Fibroblast of pulmonary artery (primary cell): ENCODE measurements at regions not wholly inside any gene's neighbourhood (a gene's known extent, or its start where the extent isn't known, plus 50 kb on each side); places are given as distances from the start of the nearest gene placed in this dataset.

Experiments used
- DNase-seq: peaks from one replicate; pipeline ENCODE4 v3.0.0-alpha.2; 2010; ENCODE audit warnings: low read depth
- H3K4me3 ChIP-seq: replicated peaks from 2 replicates; pipeline ENCODE4 v1.5.1; 2011; ENCODE audit warnings: low read depth, mild to moderate bottlenecking, control low read depth, low read length, moderate library complexity
- CTCF ChIP-seq: IDR thresholded peaks from 2 replicates; pipeline ENCODE4 v1.5.1; 2011; ENCODE audit warnings: mild to moderate bottlenecking, control low read depth, low read length, inconsistent platforms; ENCODE audit errors: missing control alignments

- no peak for TF ChIP-seq CTCF
- no peak for DNase-seq
- no peak overlapping the region for H3K4me3 ChIP-seq
Observed at GRCh38 chr14:101217080-101217463, 313.6 kb upstream of the RTL1 start.

DNA sequence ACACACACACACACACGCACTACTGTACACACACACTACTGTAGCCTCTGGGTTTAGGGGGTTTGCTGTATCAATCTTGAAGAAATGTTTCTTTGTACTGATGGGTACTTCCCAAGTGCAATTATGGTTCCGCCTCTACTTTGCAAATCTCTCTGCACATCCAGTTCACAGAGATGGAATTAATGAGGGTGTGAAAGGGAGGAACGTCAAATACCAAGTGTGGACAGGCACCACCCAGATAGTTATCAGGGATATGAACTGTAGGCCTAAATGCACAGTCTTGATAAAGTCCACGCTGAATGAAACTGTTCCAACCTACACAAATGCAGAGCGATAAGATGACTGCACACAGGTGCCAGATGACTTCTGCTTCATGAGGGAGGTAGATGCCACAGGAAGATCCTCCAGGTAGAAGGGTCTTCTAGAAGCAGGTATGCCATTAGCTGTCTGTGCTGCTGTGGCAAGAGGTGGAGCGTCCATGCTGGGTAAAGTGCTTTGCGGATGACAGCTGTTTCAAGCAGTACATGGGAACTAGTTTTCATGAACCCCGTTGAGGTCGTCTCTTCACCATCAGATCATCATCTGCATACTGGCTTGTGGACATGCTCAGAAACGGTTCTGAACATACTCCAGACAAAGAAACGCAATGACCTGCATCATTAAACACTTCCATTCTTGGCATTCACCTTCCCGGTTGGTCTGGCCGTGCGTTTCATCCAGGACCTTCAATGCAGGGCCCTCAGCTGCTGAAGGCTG lies 314.3 kb upstream of the RTL1 start:
- DNase-seq = no peak

GRCh38 chr14:101219896-101220703 lies 316.6 kb upstream of the RTL1 start:
- no peak for DNase-seq
- no peak overlapping the region for H3K4me3 ChIP-seq
- TF ChIP-seq CTCF = no peak

More for the DNA sequence above, 314.3 kb upstream of the RTL1 start:
- H3K4me3 ChIP-seq = no peak overlapping the region
- no peak for TF ChIP-seq CTCF

GRCh38 chr14:101220921-101221510 lies 317.5 kb upstream of the RTL1 start:
- TF ChIP-seq CTCF = no peak
- DNase-seq = no peak
- no peak overlapping the region for H3K4me3 ChIP-seq

- no peak for TF ChIP-seq CTCF
- DNase-seq = no peak
- H3K4me3 ChIP-seq = no peak overlapping the region
Observed at GRCh38 chr14:101221549-101222160, 318.1 kb upstream of the RTL1 start.

DNA sequence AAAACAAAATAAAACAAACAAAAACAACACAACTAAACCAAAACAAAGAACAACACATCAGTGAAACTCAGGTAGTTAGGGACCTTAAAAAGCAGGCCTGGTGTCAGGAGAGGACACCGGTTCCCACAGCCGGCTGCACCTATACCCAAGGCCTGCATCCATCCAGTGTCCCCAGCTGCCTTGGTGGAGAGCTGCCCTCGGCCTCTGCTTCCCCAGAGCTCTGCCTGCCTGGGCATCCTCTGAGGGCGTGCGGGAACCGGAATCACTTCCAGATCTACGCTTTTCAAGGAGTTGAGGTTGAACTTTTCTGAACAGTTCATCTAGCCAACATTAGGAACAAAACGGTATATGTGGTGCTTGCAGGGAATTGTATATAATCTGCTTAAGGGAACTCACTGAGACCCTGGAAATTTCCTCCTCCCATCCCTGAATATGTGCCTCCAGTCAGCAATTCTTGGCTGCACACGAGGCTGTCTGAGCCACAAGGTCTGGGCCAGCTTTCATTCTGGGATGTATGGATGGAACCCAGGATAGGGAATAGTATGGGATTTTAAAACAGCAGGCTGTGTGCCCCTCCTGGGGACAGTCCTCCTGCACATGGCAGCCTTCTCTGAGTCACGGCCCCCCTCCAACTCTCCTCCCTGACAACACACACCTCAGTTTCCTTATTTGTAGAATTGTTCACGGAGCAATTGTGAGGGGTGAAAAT lies 319.0 kb upstream of the RTL1 start:
- H3K4me3 ChIP-seq = no peak overlapping the region
- no peak for TF ChIP-seq CTCF

More for the DNA sequence above, 319.0 kb upstream of the RTL1 start:
- no peak for DNase-seq
